Liver (tissue), 8 donors: ENCODE measurements at regions not wholly inside any gene's neighbourhood (a gene's known extent, or its start where the extent isn't known, plus 50 kb on each side); places are given as distances from the start of the nearest gene placed in this dataset.

Experiments used
- DNase-seq: peaks from one replicate; pipeline ENCODE4 v3.0.0-alpha.2; 2017; ENCODE audit warnings: low spot score
- H3K27ac ChIP-seq, 2 donors: one replicate each; pipeline ENCODE4 v1.7.0; 2013; ENCODE audit warnings: inconsistent platforms in 2 of 2, low read length in 2 of 2, control low read depth in 1 of 2, low read depth in 1 of 2, mild to moderate bottlenecking in 1 of 2
- H3K27me3 ChIP-seq, 4 donors: one replicate each; pipeline versions ENCODE4 v1.6.1 to v1.7.0; 2013; ENCODE audit warnings: low read length in 3 of 4, inconsistent platforms in 1 of 4, mild to moderate bottlenecking in 1 of 4, moderate library complexity in 1 of 4; ENCODE audit not compliant: control insufficient read depth in 4 of 4, insufficient read depth in 4 of 4
- H3K36me3 ChIP-seq, 4 donors: one replicate each; pipeline versions ENCODE4 v1.6.1 to v1.7.0; 2013; ENCODE audit warnings: low read length in 3 of 4, mild to moderate bottlenecking in 3 of 4, low read depth in 1 of 4, moderate library complexity in 1 of 4; ENCODE audit not compliant: control insufficient read depth in 4 of 4, insufficient read depth in 3 of 4
- H3K4me1 ChIP-seq, 4 donors: one replicate each; pipeline versions ENCODE4 v1.6.1 to v1.7.0; 2013; ENCODE audit warnings: low read length in 3 of 4, mild to moderate bottlenecking in 3 of 4, moderate library complexity in 1 of 4; ENCODE audit not compliant: control insufficient read depth in 4 of 4, insufficient read depth in 4 of 4
- H3K4me3 ChIP-seq, 3 donors: one replicate each; pipeline versions ENCODE4 v1.6.1 to v1.7.0; 2013; ENCODE audit warnings: low read length in 3 of 3, control low read depth in 1 of 3, low read depth in 1 of 3, mild to moderate bottlenecking in 1 of 3
- H3K9ac ChIP-seq, 2 donors: one replicate each; pipeline ENCODE4 v1.7.0; 2013; ENCODE audit warnings: low read length in 2 of 2, mild to moderate bottlenecking in 2 of 2, moderate library complexity in 2 of 2, control low read depth in 1 of 2, low read depth in 1 of 2
- H3K9me3 ChIP-seq, 4 donors: one replicate each; pipeline versions ENCODE4 v1.6.1 to v1.7.0; 2013; ENCODE audit warnings: low read length in 3 of 4; ENCODE audit not compliant: control insufficient read depth in 4 of 4
- ATF3 ChIP-seq: IDR thresholded peaks from 2 replicates; pipeline ENCODE4 v1.6.1; 2016; ENCODE audit warnings: antibody characterized with exemption
- CTCF ChIP-seq: fragments of 150-350 bp; IDR thresholded peaks from 2 replicates; pipeline ENCODE4 v1.5.1; 2017; ENCODE audit warnings: improper control_type of control experiment, low read depth, low read length; ENCODE audit not compliant: missing input control
- EGR1 ChIP-seq, 2 donors: IDR thresholded peaks; 2 replicates each; pipeline ENCODE4 v1.6.1; 2016 to 2018; ENCODE audit warnings: antibody characterized with exemption in 2 of 2, low read depth in 2 of 2
- FOXA1 ChIP-seq: IDR thresholded peaks from 2 replicates; pipeline ENCODE4 v1.6.1; 2016; ENCODE audit warnings: antibody characterized with exemption
- FOXA2 ChIP-seq: IDR thresholded peaks from 2 replicates; pipeline ENCODE4 v1.6.1; 2016; ENCODE audit warnings: antibody characterized with exemption
- GABPA ChIP-seq, 2 donors: IDR thresholded peaks in 1 of 2; conservative IDR thresholded peaks in 1 of 2; 2 replicates each; pipeline ENCODE4 v1.6.1; 2016; ENCODE audit warnings: antibody characterized with exemption in 2 of 2, mild to moderate bottlenecking in 1 of 2, moderate library complexity in 1 of 2
- HNF4A ChIP-seq, 2 donors: conservative IDR thresholded peaks; 2 replicates each; pipeline ENCODE4 v1.6.1; 2016; ENCODE audit warnings: antibody characterized with exemption in 2 of 2, mild to moderate bottlenecking in 2 of 2
- JUND ChIP-seq, 2 donors: IDR thresholded peaks; 2 replicates each; pipeline ENCODE4 v1.6.1; 2016; ENCODE audit warnings: antibody characterized with exemption in 2 of 2
- MAX ChIP-seq: IDR thresholded peaks from 2 replicates; pipeline ENCODE4 v1.6.1; 2016; ENCODE audit warnings: antibody characterized with exemption
- RAD21 ChIP-seq, 2 donors: IDR thresholded peaks; 2 replicates each; pipeline ENCODE4 v1.6.1; 2016; ENCODE audit warnings: antibody characterized with exemption in 2 of 2, mild to moderate bottlenecking in 2 of 2
- REST ChIP-seq: IDR thresholded peaks from 2 replicates; pipeline ENCODE4 v1.6.1; 2016; ENCODE audit warnings: antibody characterized with exemption, mild to moderate bottlenecking
- RXRA ChIP-seq, 2 donors: IDR thresholded peaks; 2 replicates each; pipeline ENCODE4 v1.6.1; 2017 to 2018; ENCODE audit warnings: antibody characterized with exemption in 2 of 2, mild to moderate bottlenecking in 1 of 2
- SP1 ChIP-seq: IDR thresholded peaks from 2 replicates; pipeline ENCODE4 v1.6.1; 2018; ENCODE audit warnings: antibody characterized with exemption, mild to moderate bottlenecking
- TAF1 ChIP-seq: conservative IDR thresholded peaks from 2 replicates; pipeline ENCODE4 v1.6.1; 2016; ENCODE audit warnings: antibody characterized with exemption, mild to moderate bottlenecking
- YY1 ChIP-seq: IDR thresholded peaks from 2 replicates; pipeline ENCODE4 v1.6.1; 2016; ENCODE audit warnings: antibody characterized with exemption, mild to moderate bottlenecking
- WGBS: extraction: QIAGEN DNeasy Blood & Tissue Kit; methylation state at CpG from one replicate; pipeline ENCODE4 v1.1.7; 2013; 5-methylcytosine and 5-hydroxymethylcytosine counted together
- donor health status: healthy.
- donor health status: healthy.
- donor health status: healthy.
- donor health status: healthy.
- donor health status: healthy.

GRCh38 chr9:31674264-31674663 lies 710.2 kb upstream of the ACO1 start (continued):
- no peak for TF ChIP-seq REST
- no peak for TF ChIP-seq EGR1 (IDR thresholded peaks at IDR 0.05; ENCODE audit: low read depth in 2 of 2)
- no peak for TF ChIP-seq HNF4A (conservative IDR thresholded peaks at IDR 0.05)

- H3K9ac ChIP-seq = no peak overlapping the region
- TF ChIP-seq RAD21 (IDR thresholded peaks at IDR 0.05) (no peak), ATF3 (no peak)
Observed at GRCh38 chr9:31677415-31677814, 707.0 kb upstream of the ACO1 start.

GRCh38 chr9:31677877-31678276 lies 706.6 kb upstream of the ACO1 start:
- Histone ChIP-seq H3K36me3 (no peaks in the 10 kb centered on the region), H3K4me1 (no peaks in the 10 kb centered on the region), H3K27ac (no peak overlapping the region), H3K9me3 (no peaks in the 10 kb centered on the region), H3K4me3 (no peak overlapping the region), H3K27me3 (no peaks in the 10 kb centered on the region), H3K9ac (no peak overlapping the region)
- no peak for DNase-seq
- TF ChIP-seq TAF1 = no peak
- TF ChIP-seq GABPA (IDR thresholded peaks at IDR 0.05 in 1 of 2, conservative IDR thresholded peaks at IDR 0.05 in 1 of 2) = no peak
- TF ChIP-seq FOXA2 = no peak
- no peak for TF ChIP-seq SP1
- TF ChIP-seq MAX = no peak
- TF ChIP-seq EGR1 (IDR thresholded peaks at IDR 0.05; ENCODE audit: low read depth in 2 of 2) = no peak
- 83% methylated on average over 2 of the region's 2 CpGs for WGBS

More at GRCh38 chr9:31677415-31677814, 707.0 kb upstream of the ACO1 start:
- 61% methylated on average over 2 of the region's 2 CpGs for WGBS
- Histone ChIP-seq H3K4me3 (no peak overlapping the region), H3K9me3 (no peaks in the 10 kb centered on the region), H3K36me3 (no peaks in the 10 kb centered on the region), H3K27ac (no peak overlapping the region), H3K4me1 (no peaks in the 10 kb centered on the region), H3K27me3 (no peaks in the 10 kb centered on the region)
- no peak for DNase-seq

GRCh38 chr9:31683116-31683515 lies 701.3 kb upstream of the ACO1 start:
- TF ChIP-seq ATF3 (no peak), MAX (no peak), JUND (IDR thresholded peaks at IDR 0.05) (no peak), YY1 (no peak), SP1 (no peak), FOXA1 (no peak), EGR1 (IDR thresholded peaks at IDR 0.05; ENCODE audit: low read depth in 2 of 2) (no peak), CTCF (no peak), RAD21 (IDR thresholded peaks at IDR 0.05) (no peak), RXRA (IDR thresholded peaks at IDR 0.05) (no peak), HNF4A (conservative IDR thresholded peaks at IDR 0.05) (no peak), FOXA2 (no peak)
- H3K4me3 ChIP-seq = no peak overlapping the region
- H3K36me3 ChIP-seq = no peaks in the 10 kb centered on the region
- no peak for DNase-seq
- WGBS = 81% methylated on average over 2 of the region's 2 CpGs
- H3K27ac ChIP-seq = no peak overlapping the region
- H3K9ac ChIP-seq = no peak overlapping the region
- H3K27me3 ChIP-seq = no peaks in the 10 kb centered on the region
- no peaks in the 10 kb centered on the region for H3K4me1 ChIP-seq
- no peaks in the 10 kb centered on the region for H3K9me3 ChIP-seq
